Liver (tissue), 8 donors: ENCODE measurements at regions not wholly inside any gene's neighbourhood (a gene's known extent, or its start where the extent isn't known, plus 50 kb on each side); places are given as distances from the start of the nearest gene placed in this dataset.
"Not testable (repeated sequence)": the region's sequence is repeated elsewhere in the genome, so short reads cannot be mapped to it uniquely, and the experiment has no call there.

Experiments used
- DNase-seq: peaks from one replicate; pipeline ENCODE4 v3.0.0-alpha.2; 2017; ENCODE audit warnings: low spot score
- H3K27ac ChIP-seq, 2 donors: one replicate each; pipeline ENCODE4 v1.7.0; 2013; ENCODE audit warnings: inconsistent platforms in 2 of 2, low read length in 2 of 2, control low read depth in 1 of 2, low read depth in 1 of 2, mild to moderate bottlenecking in 1 of 2
- H3K27me3 ChIP-seq, 4 donors: one replicate each; pipeline versions ENCODE4 v1.6.1 to v1.7.0; 2013; ENCODE audit warnings: low read length in 3 of 4, inconsistent platforms in 1 of 4, mild to moderate bottlenecking in 1 of 4, moderate library complexity in 1 of 4; ENCODE audit not compliant: control insufficient read depth in 4 of 4, insufficient read depth in 4 of 4
- H3K36me3 ChIP-seq, 4 donors: one replicate each; pipeline versions ENCODE4 v1.6.1 to v1.7.0; 2013; ENCODE audit warnings: low read length in 3 of 4, mild to moderate bottlenecking in 3 of 4, low read depth in 1 of 4, moderate library complexity in 1 of 4; ENCODE audit not compliant: control insufficient read depth in 4 of 4, insufficient read depth in 3 of 4
- H3K4me1 ChIP-seq, 4 donors: one replicate each; pipeline versions ENCODE4 v1.6.1 to v1.7.0; 2013; ENCODE audit warnings: low read length in 3 of 4, mild to moderate bottlenecking in 3 of 4, moderate library complexity in 1 of 4; ENCODE audit not compliant: control insufficient read depth in 4 of 4, insufficient read depth in 4 of 4
- H3K4me3 ChIP-seq, 3 donors: one replicate each; pipeline versions ENCODE4 v1.6.1 to v1.7.0; 2013; ENCODE audit warnings: low read length in 3 of 3, control low read depth in 1 of 3, low read depth in 1 of 3, mild to moderate bottlenecking in 1 of 3
- H3K9ac ChIP-seq, 2 donors: one replicate each; pipeline ENCODE4 v1.7.0; 2013; ENCODE audit warnings: low read length in 2 of 2, mild to moderate bottlenecking in 2 of 2, moderate library complexity in 2 of 2, control low read depth in 1 of 2, low read depth in 1 of 2
- H3K9me3 ChIP-seq, 4 donors: one replicate each; pipeline versions ENCODE4 v1.6.1 to v1.7.0; 2013; ENCODE audit warnings: low read length in 3 of 4; ENCODE audit not compliant: control insufficient read depth in 4 of 4
- EGR1 ChIP-seq, 2 donors: IDR thresholded peaks; 2 replicates each; pipeline ENCODE4 v1.6.1; 2016 to 2018; ENCODE audit warnings: antibody characterized with exemption in 2 of 2, low read depth in 2 of 2
- FOXA1 ChIP-seq: IDR thresholded peaks from 2 replicates; pipeline ENCODE4 v1.6.1; 2016; ENCODE audit warnings: antibody characterized with exemption
- FOXA2 ChIP-seq: IDR thresholded peaks from 2 replicates; pipeline ENCODE4 v1.6.1; 2016; ENCODE audit warnings: antibody characterized with exemption
- GABPA ChIP-seq, 2 donors: IDR thresholded peaks in 1 of 2; conservative IDR thresholded peaks in 1 of 2; 2 replicates each; pipeline ENCODE4 v1.6.1; 2016; ENCODE audit warnings: antibody characterized with exemption in 2 of 2, mild to moderate bottlenecking in 1 of 2, moderate library complexity in 1 of 2
- HNF4A ChIP-seq, 2 donors: conservative IDR thresholded peaks; 2 replicates each; pipeline ENCODE4 v1.6.1; 2016; ENCODE audit warnings: antibody characterized with exemption in 2 of 2, mild to moderate bottlenecking in 2 of 2
- NR2F2 ChIP-seq: IDR thresholded peaks from 2 replicates; pipeline ENCODE4 v1.6.1; 2016; ENCODE audit warnings: antibody characterized with exemption
- RXRA ChIP-seq, 2 donors: IDR thresholded peaks; 2 replicates each; pipeline ENCODE4 v1.6.1; 2017 to 2018; ENCODE audit warnings: antibody characterized with exemption in 2 of 2, mild to moderate bottlenecking in 1 of 2
- TAF1 ChIP-seq: conservative IDR thresholded peaks from 2 replicates; pipeline ENCODE4 v1.6.1; 2016; ENCODE audit warnings: antibody characterized with exemption, mild to moderate bottlenecking
- YY1 ChIP-seq: IDR thresholded peaks from 2 replicates; pipeline ENCODE4 v1.6.1; 2016; ENCODE audit warnings: antibody characterized with exemption, mild to moderate bottlenecking
- WGBS: extraction: QIAGEN DNeasy Blood & Tissue Kit; methylation state at CpG from one replicate; pipeline ENCODE4 v1.1.7; 2013; 5-methylcytosine and 5-hydroxymethylcytosine counted together
- TF ChIP-seq, protein P1 (sequence below): IDR thresholded peaks from 2 replicates; pipeline ENCODE4 v1.6.1; 2016; ENCODE audit warnings: antibody characterized with exemption
- TF ChIP-seq, protein P2 (sequence below): IDR thresholded peaks from 2 replicates; pipeline ENCODE4 v1.6.1; 2016; ENCODE audit warnings: antibody characterized with exemption, mild to moderate bottlenecking
- TF ChIP-seq, protein P3 (sequence below): fragments of 150-350 bp; IDR thresholded peaks from 2 replicates; pipeline ENCODE4 v1.5.1; 2017; ENCODE audit warnings: improper control_type of control experiment, low read depth, low read length; ENCODE audit not compliant: missing input control
- donor health status: healthy.
- donor health status: healthy.
- donor health status: healthy.
- donor health status: healthy.
- donor health status: healthy.

DNA sequence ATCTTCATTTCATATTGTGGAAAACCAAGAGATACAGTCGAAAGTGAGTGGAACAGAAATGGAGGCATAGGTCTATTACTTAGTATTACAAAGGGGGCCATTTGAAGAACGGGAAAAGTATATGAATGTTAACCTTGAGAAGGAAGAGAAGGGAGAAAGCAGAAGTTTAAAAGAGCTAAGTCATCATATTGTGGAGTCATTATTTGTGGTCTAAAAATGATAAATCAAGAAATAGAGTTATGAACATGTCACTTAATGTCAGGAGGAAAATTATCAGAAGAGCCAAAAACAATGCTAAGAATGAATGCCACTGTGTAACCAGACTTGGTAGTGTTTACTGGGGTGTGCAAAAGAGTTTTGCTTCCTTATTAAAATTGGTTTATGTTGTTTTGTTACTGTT, 589.5 kb upstream of the LCORL start:
- Histone ChIP-seq H3K27ac (no peak overlapping the region), H3K4me1 (no peaks in the 10 kb centered on the region), H3K9me3 (no peaks in the 10 kb centered on the region), H3K4me3 (no peak overlapping the region), H3K27me3 (peaks cover 0 to 2% (median 0%) of the 10 kb centered on the region in 4 donors), H3K9ac (no peak overlapping the region), H3K36me3 (no peaks in the 10 kb centered on the region)
- 73% methylated on average over 2 of the region's 2 CpGs for WGBS
- no peak for TF ChIP-seq FOXA1
- no peak for DNase-seq

DNA sequence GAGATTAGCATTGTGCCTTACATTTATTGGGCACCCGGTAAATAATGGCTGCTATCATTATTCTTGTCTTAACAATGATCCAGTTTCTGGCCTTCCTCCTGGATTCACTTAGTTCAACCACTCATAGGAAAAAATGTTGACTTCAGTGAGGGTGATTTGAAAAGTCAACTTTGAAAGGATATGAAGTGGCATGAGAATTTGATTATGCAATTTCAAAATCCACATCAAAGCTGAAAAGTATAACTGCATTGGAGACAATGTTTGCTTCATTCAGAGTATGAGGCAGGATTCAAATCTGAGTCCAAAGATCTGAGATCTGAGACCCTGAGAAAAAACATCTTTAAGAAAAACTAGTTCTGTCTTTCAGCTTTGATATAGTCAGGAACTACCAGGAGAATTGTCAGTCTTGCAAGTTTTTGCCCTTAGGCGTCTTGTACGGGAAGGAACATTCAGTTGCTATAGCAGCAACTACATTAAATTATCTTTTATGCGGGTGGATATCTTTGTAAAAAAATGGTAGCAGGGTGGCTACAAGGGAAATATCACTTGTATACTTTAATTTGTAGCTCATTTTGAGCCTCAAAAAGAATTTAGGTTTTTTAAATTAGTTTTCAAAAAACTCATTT, 587.5 kb upstream of the LCORL start:
- no peaks in the 10 kb centered on the region for H3K9me3 ChIP-seq
- H3K4me1 ChIP-seq: no peaks in the 10 kb centered on the region
- DNase-seq: no peak
- no peak for TF ChIP-seq FOXA2
- TF ChIP-seq TAF1: no peak
- TF ChIP-seq, protein P1, sequence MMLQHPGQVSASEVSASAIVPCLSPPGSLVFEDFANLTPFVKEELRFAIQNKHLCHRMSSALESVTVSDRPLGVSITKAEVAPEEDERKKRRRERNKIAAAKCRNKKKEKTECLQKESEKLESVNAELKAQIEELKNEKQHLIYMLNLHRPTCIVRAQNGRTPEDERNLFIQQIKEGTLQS: no peak
- no peak for TF ChIP-seq RXRA (IDR thresholded peaks at IDR 0.05)
- TF ChIP-seq EGR1 (IDR thresholded peaks at IDR 0.05; ENCODE audit: low read depth in 2 of 2): no peak
- no peak for TF ChIP-seq YY1
- TF ChIP-seq FOXA1: no peak
- TF ChIP-seq NR2F2: no peak
- TF ChIP-seq GABPA (IDR thresholded peaks at IDR 0.05 in 1 of 2, conservative IDR thresholded peaks at IDR 0.05 in 1 of 2): no peak
- TF ChIP-seq, protein P2, sequence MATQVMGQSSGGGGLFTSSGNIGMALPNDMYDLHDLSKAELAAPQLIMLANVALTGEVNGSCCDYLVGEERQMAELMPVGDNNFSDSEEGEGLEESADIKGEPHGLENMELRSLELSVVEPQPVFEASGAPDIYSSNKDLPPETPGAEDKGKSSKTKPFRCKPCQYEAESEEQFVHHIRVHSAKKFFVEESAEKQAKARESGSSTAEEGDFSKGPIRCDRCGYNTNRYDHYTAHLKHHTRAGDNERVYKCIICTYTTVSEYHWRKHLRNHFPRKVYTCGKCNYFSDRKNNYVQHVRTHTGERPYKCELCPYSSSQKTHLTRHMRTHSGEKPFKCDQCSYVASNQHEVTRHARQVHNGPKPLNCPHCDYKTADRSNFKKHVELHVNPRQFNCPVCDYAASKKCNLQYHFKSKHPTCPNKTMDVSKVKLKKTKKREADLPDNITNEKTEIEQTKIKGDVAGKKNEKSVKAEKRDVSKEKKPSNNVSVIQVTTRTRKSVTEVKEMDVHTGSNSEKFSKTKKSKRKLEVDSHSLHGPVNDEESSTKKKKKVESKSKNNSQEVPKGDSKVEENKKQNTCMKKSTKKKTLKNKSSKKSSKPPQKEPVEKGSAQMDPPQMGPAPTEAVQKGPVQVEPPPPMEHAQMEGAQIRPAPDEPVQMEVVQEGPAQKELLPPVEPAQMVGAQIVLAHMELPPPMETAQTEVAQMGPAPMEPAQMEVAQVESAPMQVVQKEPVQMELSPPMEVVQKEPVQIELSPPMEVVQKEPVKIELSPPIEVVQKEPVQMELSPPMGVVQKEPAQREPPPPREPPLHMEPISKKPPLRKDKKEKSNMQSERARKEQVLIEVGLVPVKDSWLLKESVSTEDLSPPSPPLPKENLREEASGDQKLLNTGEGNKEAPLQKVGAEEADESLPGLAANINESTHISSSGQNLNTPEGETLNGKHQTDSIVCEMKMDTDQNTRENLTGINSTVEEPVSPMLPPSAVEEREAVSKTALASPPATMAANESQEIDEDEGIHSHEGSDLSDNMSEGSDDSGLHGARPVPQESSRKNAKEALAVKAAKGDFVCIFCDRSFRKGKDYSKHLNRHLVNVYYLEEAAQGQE: no peak
- no peak for TF ChIP-seq HNF4A (conservative IDR thresholded peaks at IDR 0.05)
- TF ChIP-seq, protein P3, sequence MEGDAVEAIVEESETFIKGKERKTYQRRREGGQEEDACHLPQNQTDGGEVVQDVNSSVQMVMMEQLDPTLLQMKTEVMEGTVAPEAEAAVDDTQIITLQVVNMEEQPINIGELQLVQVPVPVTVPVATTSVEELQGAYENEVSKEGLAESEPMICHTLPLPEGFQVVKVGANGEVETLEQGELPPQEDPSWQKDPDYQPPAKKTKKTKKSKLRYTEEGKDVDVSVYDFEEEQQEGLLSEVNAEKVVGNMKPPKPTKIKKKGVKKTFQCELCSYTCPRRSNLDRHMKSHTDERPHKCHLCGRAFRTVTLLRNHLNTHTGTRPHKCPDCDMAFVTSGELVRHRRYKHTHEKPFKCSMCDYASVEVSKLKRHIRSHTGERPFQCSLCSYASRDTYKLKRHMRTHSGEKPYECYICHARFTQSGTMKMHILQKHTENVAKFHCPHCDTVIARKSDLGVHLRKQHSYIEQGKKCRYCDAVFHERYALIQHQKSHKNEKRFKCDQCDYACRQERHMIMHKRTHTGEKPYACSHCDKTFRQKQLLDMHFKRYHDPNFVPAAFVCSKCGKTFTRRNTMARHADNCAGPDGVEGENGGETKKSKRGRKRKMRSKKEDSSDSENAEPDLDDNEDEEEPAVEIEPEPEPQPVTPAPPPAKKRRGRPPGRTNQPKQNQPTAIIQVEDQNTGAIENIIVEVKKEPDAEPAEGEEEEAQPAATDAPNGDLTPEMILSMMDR: no peak
- no peak overlapping the region for H3K4me3 ChIP-seq
- peaks cover 0 to 2% (median 0%) of the 10 kb centered on the region in 4 donors for H3K27me3 ChIP-seq
- no peaks in the 10 kb centered on the region for H3K36me3 ChIP-seq
- H3K27ac ChIP-seq: no peak overlapping the region
- WGBS: 88% methylated on average over 4 of the region's 4 CpGs
- H3K9ac ChIP-seq: no peak overlapping the region

DNA sequence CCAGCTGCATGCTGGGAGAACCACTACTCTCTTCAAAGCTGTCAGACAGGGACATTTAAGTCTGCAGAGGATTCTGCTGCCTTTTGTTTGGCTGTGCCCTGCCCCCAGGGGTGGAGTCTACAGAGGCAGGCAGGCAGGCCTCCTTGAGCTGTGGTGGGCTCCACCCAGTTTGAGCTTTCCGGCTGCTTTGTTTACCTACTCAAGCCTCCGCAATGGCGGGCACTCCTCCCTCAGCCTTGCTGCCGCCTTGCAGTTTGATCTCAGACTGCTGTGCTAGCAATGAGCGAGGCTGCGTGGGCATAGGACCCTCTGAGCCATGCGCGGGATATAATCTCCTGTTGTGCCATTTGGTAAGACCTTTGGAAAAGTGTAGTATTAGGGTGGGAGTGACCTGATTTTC, 581.1 kb upstream of the LCORL start:
- H3K4me1 ChIP-seq, H3K4me3 ChIP-seq, H3K36me3 ChIP-seq, DNase-seq, H3K9ac ChIP-seq, H3K27ac ChIP-seq, H3K27me3 ChIP-seq, H3K9me3 ChIP-seq: not testable (repeated sequence)
- WGBS: 89% methylated on average over 8 of the region's 8 CpGs
